DOHH2 (cell line): ENCODE measurements at regions not wholly inside any gene's neighbourhood (a gene's known extent, or its start where the extent isn't known, plus 50 kb on each side); places are given as distances from the start of the nearest gene placed in this dataset.

Source experiments
- H3F3A ChIP-seq: fragments of 200-600 bp; sonication (generic), shearing (Covaris generic); 2 replicates; pipeline ENCODE4 v1.6.0; 2016; ENCODE audit warnings: antibody characterized with exemption, mild to moderate bottlenecking; ENCODE audit not compliant: control insufficient read depth, insufficient read depth
- H3K27ac ChIP-seq: fragments of 200-600 bp; sonication (generic); 2 replicates; pipeline ENCODE4 v1.5.1; 2014; ENCODE audit warnings: low read depth, mild to moderate bottlenecking, low read length, moderate library complexity
- H3K27me3 ChIP-seq: fragments of 200-600 bp; sonication (generic); 2 replicates; pipeline ENCODE4 v1.6.1; 2014; ENCODE audit warnings: mild to moderate bottlenecking, low read length, mixed read lengths; ENCODE audit not compliant: control insufficient read depth
- H3K36me3 ChIP-seq: fragments of 200-600 bp; sonication (generic); 2 replicates; pipeline ENCODE4 v1.6.1; 2014; ENCODE audit warnings: mild to moderate bottlenecking, low read length, moderate library complexity, mixed read lengths; ENCODE audit not compliant: control insufficient read depth
- H3K4me1 ChIP-seq: fragments of 200-600 bp; sonication (generic); 2 replicates; pipeline ENCODE4 v1.6.1; 2014; ENCODE audit warnings: mild to moderate bottlenecking, low read length, mixed read lengths; ENCODE audit not compliant: control insufficient read depth
- H3K4me2 ChIP-seq: fragments of 200-600 bp; sonication (generic); 2 replicates; pipeline ENCODE4 v1.6.0; 2014; ENCODE audit warnings: mild to moderate bottlenecking, low read length, moderate library complexity
- H3K4me3 ChIP-seq: fragments of 200-600 bp; sonication (generic); 2 replicates; pipeline ENCODE4 v1.5.1; 2014; ENCODE audit warnings: mild to moderate bottlenecking, low read length, mixed read lengths
- H3K79me2 ChIP-seq: fragments of 200-600 bp; sonication (generic); 2 replicates; pipeline ENCODE4 v1.6.1; 2014; ENCODE audit warnings: mild to moderate bottlenecking, low read length, mixed read lengths; ENCODE audit not compliant: control insufficient read depth
- H3K9me2 ChIP-seq: fragments of 200-600 bp; sonication (generic); replicated peaks from 2 replicates; pipeline ENCODE4 v1.6.1; 2014; ENCODE audit warnings: mild to moderate bottlenecking, low read length, mixed read lengths; ENCODE audit not compliant: control insufficient read depth
- H3K9me3 ChIP-seq: fragments of 200-600 bp; sonication (generic); 2 replicates; pipeline ENCODE4 v1.6.1; 2014; ENCODE audit warnings: antibody characterized with exemption, low read length, mixed read lengths; ENCODE audit not compliant: control insufficient read depth, insufficient read depth
- H4K20me1 ChIP-seq: fragments of 200-600 bp; sonication (generic); 2 replicates; pipeline ENCODE4 v1.6.0; 2014; ENCODE audit warnings: low read depth, mild to moderate bottlenecking, antibody characterized with exemption, low read length, moderate library complexity; ENCODE audit not compliant: control insufficient read depth, insufficient read depth
- EZH2phosphoT487 ChIP-seq: fragments of 200-600 bp; sonication (generic); IDR thresholded peaks from 2 replicates; pipeline ENCODE4 v1.6.1; 2017; ENCODE audit warnings: borderline replicate concordance, mild to moderate bottlenecking, antibody characterized with exemption, low read length, moderate library complexity, mixed read lengths
- TF ChIP-seq, protein P1 (sequence below): fragments of 200-600 bp; sonication (generic); IDR thresholded peaks from one replicate; pipeline ENCODE4 v1.5.1; 2014; ENCODE audit warnings: antibody characterized with exemption, mild to moderate bottlenecking, low read depth, low read length; ENCODE audit not compliant: poor library complexity, severe bottlenecking

DNA sequence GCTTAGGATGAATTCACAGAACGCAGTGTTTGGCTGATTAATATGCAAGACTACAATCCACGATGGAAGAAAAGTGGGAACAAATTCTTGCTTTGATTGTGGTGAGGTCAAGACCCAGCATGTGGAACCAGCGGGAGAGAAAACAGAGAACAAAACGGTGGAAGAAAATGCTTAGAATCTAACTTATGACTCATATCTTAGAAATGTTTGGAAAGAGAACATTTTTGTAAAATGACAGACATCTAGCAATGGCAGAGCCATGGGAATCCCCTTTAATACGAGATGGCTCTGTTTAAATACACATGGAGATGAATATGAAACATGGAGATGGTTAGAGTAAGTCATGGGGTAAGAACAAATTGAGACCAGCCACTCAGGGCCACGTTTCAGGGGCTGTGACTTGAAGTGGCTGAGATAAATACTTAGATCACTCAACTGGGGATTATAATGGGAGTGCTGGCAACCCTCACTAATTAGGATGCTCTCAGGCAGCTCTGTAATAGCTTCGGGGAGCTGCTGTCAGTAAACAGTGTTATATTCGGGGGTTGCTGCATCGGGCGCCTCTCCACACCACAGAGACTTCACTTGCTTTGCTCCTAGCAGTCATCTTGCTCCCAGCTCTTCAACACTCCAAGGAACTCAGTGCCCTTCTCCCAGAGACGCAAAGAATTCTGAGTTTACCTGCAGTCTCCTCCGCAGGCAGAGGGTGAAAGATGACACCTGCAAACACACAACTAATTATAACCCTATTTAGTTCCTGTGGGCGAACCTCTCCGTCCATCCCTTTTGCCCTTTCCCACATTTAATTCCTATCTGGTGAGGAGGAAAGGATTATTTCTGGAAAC lies 68.0 kb upstream of the ONECUT1 start:
- TF ChIP-seq, protein P1, sequence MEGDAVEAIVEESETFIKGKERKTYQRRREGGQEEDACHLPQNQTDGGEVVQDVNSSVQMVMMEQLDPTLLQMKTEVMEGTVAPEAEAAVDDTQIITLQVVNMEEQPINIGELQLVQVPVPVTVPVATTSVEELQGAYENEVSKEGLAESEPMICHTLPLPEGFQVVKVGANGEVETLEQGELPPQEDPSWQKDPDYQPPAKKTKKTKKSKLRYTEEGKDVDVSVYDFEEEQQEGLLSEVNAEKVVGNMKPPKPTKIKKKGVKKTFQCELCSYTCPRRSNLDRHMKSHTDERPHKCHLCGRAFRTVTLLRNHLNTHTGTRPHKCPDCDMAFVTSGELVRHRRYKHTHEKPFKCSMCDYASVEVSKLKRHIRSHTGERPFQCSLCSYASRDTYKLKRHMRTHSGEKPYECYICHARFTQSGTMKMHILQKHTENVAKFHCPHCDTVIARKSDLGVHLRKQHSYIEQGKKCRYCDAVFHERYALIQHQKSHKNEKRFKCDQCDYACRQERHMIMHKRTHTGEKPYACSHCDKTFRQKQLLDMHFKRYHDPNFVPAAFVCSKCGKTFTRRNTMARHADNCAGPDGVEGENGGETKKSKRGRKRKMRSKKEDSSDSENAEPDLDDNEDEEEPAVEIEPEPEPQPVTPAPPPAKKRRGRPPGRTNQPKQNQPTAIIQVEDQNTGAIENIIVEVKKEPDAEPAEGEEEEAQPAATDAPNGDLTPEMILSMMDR = no peak
- no peak for TF ChIP-seq EZH2phosphoT487
- Histone ChIP-seq H3K36me3 (no peaks in the 10 kb centered on the region), H3K4me2 (no peak overlapping the region), H3K27ac (no peak overlapping the region), H3F3A (no peaks in the 10 kb centered on the region), H3K4me3 (no peak overlapping the region), H3K9me3 (no peaks in the 10 kb centered on the region), H3K27me3 (0 out of 2 replicates have a peak, but pooled peaks cover 3% of the 10 kb centered on the region), H3K4me1 (no peaks in the 10 kb centered on the region), H4K20me1 (no peaks in the 10 kb centered on the region), H3K9me2 (no peaks in the 10 kb centered on the region), H3K79me2 (no peaks in the 10 kb centered on the region)

DNA sequence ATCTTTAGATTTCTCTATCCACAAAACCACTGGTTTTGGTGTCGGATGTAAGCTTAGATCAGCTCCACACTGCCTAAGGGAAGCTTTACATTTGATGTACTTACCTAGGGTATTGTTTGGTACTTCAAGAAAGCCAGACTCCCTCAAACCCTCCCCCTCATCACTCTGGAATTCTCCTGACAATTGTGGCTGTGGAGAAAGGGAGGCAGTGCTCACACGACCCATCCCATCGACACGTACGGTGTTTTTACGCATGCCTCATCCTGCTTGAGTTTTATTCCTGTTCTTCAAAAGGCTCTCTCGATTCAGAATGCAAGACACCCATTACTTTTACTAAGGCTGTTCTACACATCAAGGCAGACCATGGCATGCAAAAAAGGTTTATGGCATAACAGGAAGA lies 67.3 kb upstream of the ONECUT1 start:
- no peaks in the 10 kb centered on the region for H3K9me3 ChIP-seq
- no peak overlapping the region for H3K4me2 ChIP-seq
- H3K4me1 ChIP-seq = no peaks in the 10 kb centered on the region
- no peaks in the 10 kb centered on the region for H3K9me2 ChIP-seq
- no peak for TF ChIP-seq EZH2phosphoT487
- TF ChIP-seq, protein P1 = no peak
- H3K36me3 ChIP-seq = no peaks in the 10 kb centered on the region
- H3K27ac ChIP-seq = no peak overlapping the region
- no peak overlapping the region for H3K4me3 ChIP-seq
- no peaks in the 10 kb centered on the region for H3K79me2 ChIP-seq
- H3F3A ChIP-seq = no peaks in the 10 kb centered on the region
- H4K20me1 ChIP-seq = no peaks in the 10 kb centered on the region
- 0 out of 2 replicates have a peak, but pooled peaks cover 3% of the 10 kb centered on the region for H3K27me3 ChIP-seq

DNA sequence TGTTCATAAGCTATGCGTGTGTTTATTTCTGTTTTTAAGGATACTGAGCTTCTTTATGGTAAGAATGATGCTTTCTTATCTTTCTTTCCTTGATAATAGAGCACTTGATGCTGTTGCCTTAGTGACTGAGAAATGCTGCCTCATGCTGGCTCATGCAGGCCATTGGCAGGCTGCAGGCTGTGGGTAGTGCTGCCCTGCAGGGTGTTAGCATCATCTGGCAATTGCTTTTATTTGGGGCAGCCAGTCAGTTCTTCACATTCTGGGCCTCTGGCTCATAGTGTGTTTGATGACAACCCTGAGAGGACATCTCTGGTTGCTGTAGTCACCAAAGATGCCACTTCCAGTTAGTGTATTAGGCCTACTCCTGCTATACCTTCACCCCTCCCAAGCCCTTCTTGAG lies 66.2 kb upstream of the ONECUT1 start:
- Histone ChIP-seq H3K79me2 (no peaks in the 10 kb centered on the region), H3K4me1 (no peaks in the 10 kb centered on the region), H4K20me1 (no peaks in the 10 kb centered on the region), H3K4me2 (no peak overlapping the region), H3K36me3 (no peaks in the 10 kb centered on the region), H3K9me2 (no peaks in the 10 kb centered on the region), H3K27me3 (0 out of 2 replicates have a peak, but pooled peaks cover 3% of the 10 kb centered on the region), H3K9me3 (no peaks in the 10 kb centered on the region), H3K4me3 (no peak overlapping the region), H3K27ac (no peak overlapping the region), H3F3A (no peaks in the 10 kb centered on the region)
- no peak for TF ChIP-seq EZH2phosphoT487
- TF ChIP-seq, protein P1 = no peak
